DOHH2 (cell line): ENCODE measurements at regions not wholly inside any gene's neighbourhood (a gene's known extent, or its start where the extent isn't known, plus 50 kb on each side); places are given as distances from the start of the nearest gene placed in this dataset.

Experiments used
- CTCF ChIP-seq: fragments of 200-600 bp; sonication (generic); IDR thresholded peaks from one replicate; pipeline ENCODE4 v1.5.1; 2014; ENCODE audit warnings: antibody characterized with exemption, mild to moderate bottlenecking, low read depth, low read length; ENCODE audit not compliant: poor library complexity, severe bottlenecking
- EZH2phosphoT487 ChIP-seq: fragments of 200-600 bp; sonication (generic); IDR thresholded peaks from 2 replicates; pipeline ENCODE4 v1.6.1; 2017; ENCODE audit warnings: borderline replicate concordance, mild to moderate bottlenecking, antibody characterized with exemption, low read length, moderate library complexity, mixed read lengths

- TF ChIP-seq CTCF (no peak), EZH2phosphoT487 (no peak)
These were observed 1197.9 kb downstream of the BCL11B start for GRCh38 chr14:98074111-98074510.
